ENCODE measurements at regions not wholly inside any gene's neighbourhood (a gene's known extent, or its start where the extent isn't known, plus 50 kb on each side); places are given as distances from the start of the nearest gene placed in this dataset.

DNA sequence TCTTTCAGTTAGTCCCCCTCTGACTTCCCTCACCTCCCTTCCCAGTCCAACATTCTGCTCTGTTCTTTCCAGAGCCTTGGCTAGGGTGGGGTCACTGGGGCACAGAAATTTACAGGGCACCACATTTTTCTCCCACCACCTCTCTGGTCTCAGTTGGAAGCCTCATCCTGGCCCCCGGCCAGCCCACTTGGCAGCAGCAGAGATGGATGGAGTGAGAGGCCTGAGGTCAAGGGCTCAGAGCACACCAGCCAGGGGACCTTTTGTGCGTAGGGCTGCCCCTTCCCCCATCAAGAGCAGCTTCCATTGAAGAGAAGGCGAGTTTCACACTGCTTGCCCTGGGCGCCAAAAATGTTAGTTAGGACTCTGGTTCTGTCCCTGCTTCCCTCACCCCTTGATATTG lies 230.9 kb downstream of the SOX3 start:
- POLR2A ChIA-PET, result no interaction called here
- DNase-seq (ENCODE audit: low read depth, low spot score) (no peak), ATAC-seq (no peak)
- Histone ChIP-seq H3K4me1 (ENCODE audit: control insufficient read depth, insufficient read depth, low read length) (no peaks in the 10 kb centered on the region), H3K27me3 (ENCODE audit: control insufficient read depth, insufficient read depth, low read length) (no peaks in the 10 kb centered on the region), H3K27ac (ENCODE audit: low read length) (no peak overlapping the region), H3K4me3 (ENCODE audit: low read depth in 2 of 2, low read length in 2 of 2) (no peak overlapping the region), H3K9me3 (ENCODE audit: control insufficient read depth, insufficient read depth, low read depth, low read length) (no peaks in the 10 kb centered on the region), H3K36me3 (ENCODE audit: control insufficient read depth, insufficient read depth, low read length) (no peaks in the 10 kb centered on the region)
- in situ Hi-C loops (cut with HindIII; ENCODE audit: low pct_unique_long_range_greater_than_20kb, low sequenced_read_pairs) (no loop called here), intact Hi-C loops (cut with micrococcal nuclease; ENCODE audit: unreplicated experiment) (no loop called here)
- CTCF ChIA-PET, result no interaction called here
- TF ChIP-seq TCF7L2 (IDR thresholded peaks at IDR 0.05; ENCODE audit: low read depth, low read length), result no peak
- TF ChIP-seq, protein P1, sequence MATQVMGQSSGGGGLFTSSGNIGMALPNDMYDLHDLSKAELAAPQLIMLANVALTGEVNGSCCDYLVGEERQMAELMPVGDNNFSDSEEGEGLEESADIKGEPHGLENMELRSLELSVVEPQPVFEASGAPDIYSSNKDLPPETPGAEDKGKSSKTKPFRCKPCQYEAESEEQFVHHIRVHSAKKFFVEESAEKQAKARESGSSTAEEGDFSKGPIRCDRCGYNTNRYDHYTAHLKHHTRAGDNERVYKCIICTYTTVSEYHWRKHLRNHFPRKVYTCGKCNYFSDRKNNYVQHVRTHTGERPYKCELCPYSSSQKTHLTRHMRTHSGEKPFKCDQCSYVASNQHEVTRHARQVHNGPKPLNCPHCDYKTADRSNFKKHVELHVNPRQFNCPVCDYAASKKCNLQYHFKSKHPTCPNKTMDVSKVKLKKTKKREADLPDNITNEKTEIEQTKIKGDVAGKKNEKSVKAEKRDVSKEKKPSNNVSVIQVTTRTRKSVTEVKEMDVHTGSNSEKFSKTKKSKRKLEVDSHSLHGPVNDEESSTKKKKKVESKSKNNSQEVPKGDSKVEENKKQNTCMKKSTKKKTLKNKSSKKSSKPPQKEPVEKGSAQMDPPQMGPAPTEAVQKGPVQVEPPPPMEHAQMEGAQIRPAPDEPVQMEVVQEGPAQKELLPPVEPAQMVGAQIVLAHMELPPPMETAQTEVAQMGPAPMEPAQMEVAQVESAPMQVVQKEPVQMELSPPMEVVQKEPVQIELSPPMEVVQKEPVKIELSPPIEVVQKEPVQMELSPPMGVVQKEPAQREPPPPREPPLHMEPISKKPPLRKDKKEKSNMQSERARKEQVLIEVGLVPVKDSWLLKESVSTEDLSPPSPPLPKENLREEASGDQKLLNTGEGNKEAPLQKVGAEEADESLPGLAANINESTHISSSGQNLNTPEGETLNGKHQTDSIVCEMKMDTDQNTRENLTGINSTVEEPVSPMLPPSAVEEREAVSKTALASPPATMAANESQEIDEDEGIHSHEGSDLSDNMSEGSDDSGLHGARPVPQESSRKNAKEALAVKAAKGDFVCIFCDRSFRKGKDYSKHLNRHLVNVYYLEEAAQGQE (IDR thresholded peaks at IDR 0.05; ENCODE audit: insufficient read depth in 1 of 2, low read depth in 2 of 2, low read length in 1 of 2), result no peak
- TF ChIP-seq, protein P2, sequence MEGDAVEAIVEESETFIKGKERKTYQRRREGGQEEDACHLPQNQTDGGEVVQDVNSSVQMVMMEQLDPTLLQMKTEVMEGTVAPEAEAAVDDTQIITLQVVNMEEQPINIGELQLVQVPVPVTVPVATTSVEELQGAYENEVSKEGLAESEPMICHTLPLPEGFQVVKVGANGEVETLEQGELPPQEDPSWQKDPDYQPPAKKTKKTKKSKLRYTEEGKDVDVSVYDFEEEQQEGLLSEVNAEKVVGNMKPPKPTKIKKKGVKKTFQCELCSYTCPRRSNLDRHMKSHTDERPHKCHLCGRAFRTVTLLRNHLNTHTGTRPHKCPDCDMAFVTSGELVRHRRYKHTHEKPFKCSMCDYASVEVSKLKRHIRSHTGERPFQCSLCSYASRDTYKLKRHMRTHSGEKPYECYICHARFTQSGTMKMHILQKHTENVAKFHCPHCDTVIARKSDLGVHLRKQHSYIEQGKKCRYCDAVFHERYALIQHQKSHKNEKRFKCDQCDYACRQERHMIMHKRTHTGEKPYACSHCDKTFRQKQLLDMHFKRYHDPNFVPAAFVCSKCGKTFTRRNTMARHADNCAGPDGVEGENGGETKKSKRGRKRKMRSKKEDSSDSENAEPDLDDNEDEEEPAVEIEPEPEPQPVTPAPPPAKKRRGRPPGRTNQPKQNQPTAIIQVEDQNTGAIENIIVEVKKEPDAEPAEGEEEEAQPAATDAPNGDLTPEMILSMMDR (IDR thresholded peaks at IDR 0.05), result no peak
- no peak for TF ChIP-seq SIN3A (IDR thresholded peaks at IDR 0.05; ENCODE audit: borderline replicate concordance, insufficient read depth, low read depth, low read length)
- TF ChIP-seq POLR2AphosphoS5 (IDR thresholded peaks at IDR 0.05; ENCODE audit: low read depth, low read length), result no peak
- no TSS peak for BruUV-seq (replicated peaks)

DNA sequence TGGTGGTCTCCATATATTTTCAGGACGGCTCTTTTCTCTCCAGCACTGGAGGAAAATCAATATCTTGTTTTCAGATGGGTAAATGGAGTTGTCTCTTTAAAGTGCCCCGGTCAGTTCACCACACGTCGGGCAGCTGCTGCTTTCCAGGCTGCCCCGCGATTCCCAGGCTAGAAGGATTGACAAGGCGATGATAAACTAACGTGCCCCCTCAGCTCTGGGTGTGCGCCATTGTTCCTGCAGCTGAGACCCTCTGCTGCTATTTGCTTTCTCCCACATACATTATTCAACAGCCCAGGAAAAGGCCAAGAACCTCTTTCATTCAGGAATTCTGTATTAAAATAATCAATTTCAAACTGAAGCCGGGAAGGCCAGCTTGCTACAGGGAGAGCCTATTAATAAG lies 254.5 kb downstream of the SOX3 start:
- no TSS peak for BruUV-seq (replicated peaks)
- CTCF ChIA-PET, result no interaction called here

More for the DNA sequence above, 254.5 kb downstream of the SOX3 start:
- Histone ChIP-seq H3K27me3 (ENCODE audit: control insufficient read depth, insufficient read depth, low read length) (no peaks in the 10 kb centered on the region), H3K36me3 (ENCODE audit: control insufficient read depth, insufficient read depth, low read length) (no peaks in the 10 kb centered on the region), H3K4me1 (ENCODE audit: control insufficient read depth, insufficient read depth, low read length) (no peaks in the 10 kb centered on the region), H3K4me3 (ENCODE audit: low read depth in 2 of 2, low read length in 2 of 2) (no peak overlapping the region), H3K9me3 (ENCODE audit: control insufficient read depth, insufficient read depth, low read depth, low read length) (no peaks in the 10 kb centered on the region), H3K27ac (ENCODE audit: low read length) (no peak overlapping the region)
- intact Hi-C loops (cut with micrococcal nuclease; ENCODE audit: unreplicated experiment), result no loop called here
- in situ Hi-C loops (cut with HindIII; ENCODE audit: low pct_unique_long_range_greater_than_20kb, low sequenced_read_pairs), result no loop called here
- POLR2A ChIA-PET, result no interaction called here
- no peak for ATAC-seq
- no peak for DNase-seq (ENCODE audit: low read depth, low spot score)
- TF ChIP-seq POLR2AphosphoS5 (IDR thresholded peaks at IDR 0.05; ENCODE audit: low read depth, low read length), result no peak
- TF ChIP-seq, protein P2 (IDR thresholded peaks at IDR 0.05), result no peak
- no peak for TF ChIP-seq SIN3A (IDR thresholded peaks at IDR 0.05; ENCODE audit: borderline replicate concordance, insufficient read depth, low read depth, low read length)
- TF ChIP-seq TCF7L2 (IDR thresholded peaks at IDR 0.05; ENCODE audit: low read depth, low read length), result no peak
- TF ChIP-seq, protein P1 (IDR thresholded peaks at IDR 0.05; ENCODE audit: insufficient read depth in 1 of 2, low read depth in 2 of 2, low read length in 1 of 2), result no peak
